ENCODE measurements at regions not wholly inside any gene's neighbourhood (a gene's known extent, or its start where the extent isn't known, plus 50 kb on each side); places are given as distances from the start of the nearest gene placed in this dataset.

GRCh38 chr15:61307474-61307873 is 78.4 kb upstream of the RORA start:
- H3K27me3 ChIP-seq, result no peaks in the 10 kb centered on the region
- no peak for DNase-seq

DNA sequence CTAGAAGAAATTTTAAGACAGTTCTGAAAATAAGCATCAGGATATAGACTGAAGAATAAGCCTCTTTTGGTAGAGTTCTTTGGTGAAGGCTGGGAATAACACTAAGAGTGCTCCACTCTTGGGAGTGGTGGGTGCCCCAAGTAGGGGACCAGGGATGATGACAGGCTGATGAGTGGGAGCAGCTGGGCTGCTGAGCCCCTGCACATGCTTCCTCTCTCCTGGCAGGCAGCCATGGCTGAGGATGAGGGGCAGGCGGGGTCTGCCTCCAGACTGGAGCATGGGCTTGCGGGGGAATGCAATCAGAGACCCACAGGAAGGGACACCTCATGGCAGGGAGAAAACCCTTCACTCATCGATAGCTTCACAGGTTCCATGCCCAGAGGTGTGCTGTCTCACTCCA is 72.6 kb upstream of the RORA start:
- Histone ChIP-seq H3K9me3 (no peaks in the 10 kb centered on the region), H3K4me3 (no peak overlapping the region), H3K27ac (no peak overlapping the region), H3K27me3 (no peaks in the 10 kb centered on the region), H3K4me1 (no peaks in the 10 kb centered on the region), H3K36me3 (no peaks in the 10 kb centered on the region), H3K9ac (ENCODE audit: low read depth in 2 of 2, low read length in 2 of 2) (no peak overlapping the region)
- no peak for TF ChIP-seq CTCF (IDR thresholded peaks at IDR 0.05)
- intact Hi-C loops (cut with DNase I), result no loop called here
- DNase-seq, result no peak

More at GRCh38 chr15:61307474-61307873, 78.4 kb upstream of the RORA start:
- no peaks in the 10 kb centered on the region for H3K9me3 ChIP-seq
- no peak overlapping the region for H3K9ac ChIP-seq (ENCODE audit: low read depth in 2 of 2, low read length in 2 of 2)
- no peak overlapping the region for H3K4me3 ChIP-seq
- no peak for TF ChIP-seq CTCF (IDR thresholded peaks at IDR 0.05)
- no peaks in the 10 kb centered on the region for H3K36me3 ChIP-seq
- intact Hi-C loops (cut with DNase I), result no loop called here
- no peak overlapping the region for H3K27ac ChIP-seq
- no peaks in the 10 kb centered on the region for H3K4me1 ChIP-seq

DNA sequence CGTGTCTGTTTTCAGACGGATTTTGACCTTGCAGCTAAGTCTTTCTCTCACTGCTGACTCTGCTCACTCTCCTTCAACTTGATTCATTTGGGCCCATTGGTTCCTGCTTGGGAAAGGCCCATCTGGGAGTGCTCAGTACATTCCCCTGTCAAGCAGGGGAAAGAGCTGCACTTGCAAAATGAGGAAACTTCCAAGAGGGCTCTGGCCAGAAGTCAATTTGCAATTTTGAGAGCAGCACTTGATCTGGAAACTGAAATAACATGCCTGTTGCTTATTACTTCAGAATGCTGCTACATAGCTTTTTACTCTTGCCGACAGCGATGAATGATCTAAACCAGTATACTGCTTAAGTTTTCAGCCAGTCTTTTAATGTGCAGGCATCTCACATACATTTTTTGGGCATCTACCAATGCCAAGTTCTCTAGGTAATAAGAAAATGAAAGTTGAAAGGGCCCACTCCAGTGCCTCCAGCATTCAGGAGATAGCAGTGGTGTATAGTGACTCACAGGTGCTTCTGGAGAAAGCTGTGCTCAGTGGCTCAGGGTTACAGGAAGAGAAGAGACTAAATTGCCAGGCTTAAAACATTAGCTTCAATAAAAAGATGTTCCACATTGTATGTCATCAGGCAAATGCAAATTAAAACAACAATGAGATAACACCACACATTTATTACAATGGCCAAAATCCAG is 70.1 kb upstream of the RORA start:
- Histone ChIP-seq H3K27me3 (no peaks in the 10 kb centered on the region), H3K9me3 (no peaks in the 10 kb centered on the region), H3K9ac (ENCODE audit: low read depth in 2 of 2, low read length in 2 of 2) (no peak overlapping the region), H3K4me1 (no peaks in the 10 kb centered on the region), H3K27ac (no peak overlapping the region), H3K36me3 (no peaks in the 10 kb centered on the region), H3K4me3 (no peak overlapping the region)
- peak; percentile 20 for DNase-seq
- intact Hi-C loops (cut with DNase I), result no loop called here
- no peak for TF ChIP-seq CTCF (IDR thresholded peaks at IDR 0.05)

- H3K4me1 ChIP-seq, result no peaks in the 10 kb centered on the region
- H3K27ac ChIP-seq, result no peak overlapping the region
- intact Hi-C loops (cut with DNase I), result no loop called here
- no peak for TF ChIP-seq CTCF (IDR thresholded peaks at IDR 0.05)
- no peak overlapping the region for H3K4me3 ChIP-seq
- H3K9ac ChIP-seq (ENCODE audit: low read depth in 2 of 2, low read length in 2 of 2), result no peak overlapping the region
- H3K36me3 ChIP-seq, result no peaks in the 10 kb centered on the region
- DNase-seq, result no peak
- H3K27me3 ChIP-seq, result no peaks in the 10 kb centered on the region
- no peaks in the 10 kb centered on the region for H3K9me3 ChIP-seq
These were observed 66.1 kb upstream of the RORA start for GRCh38 chr15:61295239-61295638.

- Histone ChIP-seq H3K9me3 (no peaks in the 10 kb centered on the region), H3K36me3 (no peaks in the 10 kb centered on the region), H3K9ac (ENCODE audit: low read depth in 2 of 2, low read length in 2 of 2) (no peak overlapping the region), H3K4me1 (no peaks in the 10 kb centered on the region), H3K4me3 (no peak overlapping the region), H3K27me3 (no peaks in the 10 kb centered on the region), H3K27ac (no peak overlapping the region)
- DNase-seq, result no peak
- intact Hi-C loops (cut with DNase I), result no loop called here
- no peak for TF ChIP-seq CTCF (IDR thresholded peaks at IDR 0.05)
These were observed 53.6 kb upstream of the RORA start for GRCh38 chr15:61282661-61283060.
